Mesendoderm (in vitro differentiated cells): ENCODE measurements at regions not wholly inside any gene's neighbourhood (a gene's known extent, or its start where the extent isn't known, plus 50 kb on each side); places are given as distances from the start of the nearest gene placed in this dataset.
A peak's percentile ranks its signal among the peaks of the same experiment; 100 is the strongest.

Experiments used
- DNase-seq: peaks from one replicate; pipeline ENCODE4 v3.0.0; 2013
- H2AK5ac ChIP-seq: 2 replicates; pipeline ENCODE4 v1.6.1; 2013; ENCODE audit warnings: low read length, inconsistent platforms
- H2BK120ac ChIP-seq: 2 replicates; pipeline ENCODE4 v1.6.1; 2013; ENCODE audit warnings: low read depth, mild to moderate bottlenecking, low read length, moderate library complexity, mixed read lengths
- H2BK15ac ChIP-seq: replicated peaks from 2 replicates; pipeline ENCODE4 v1.6.1; 2013; ENCODE audit warnings: low read depth, mild to moderate bottlenecking, moderate library complexity
- H2BK5ac ChIP-seq: 2 replicates; pipeline ENCODE4 v1.6.1; 2013; ENCODE audit warnings: low read length, inconsistent platforms
- H3K18ac ChIP-seq: 2 replicates; pipeline ENCODE4 v1.6.1; 2013; ENCODE audit warnings: mild to moderate bottlenecking, low read length, mixed read lengths
- H3K23ac ChIP-seq: one replicate; pipeline ENCODE4 v1.6.1; 2013; ENCODE audit warnings: low read length
- H3K27ac ChIP-seq: 2 replicates; pipeline ENCODE4 v1.5.1; 2013; ENCODE audit warnings: low read depth, mild to moderate bottlenecking, inconsistent platforms, low read length, moderate library complexity
- H3K27me3 ChIP-seq: 2 replicates; pipeline ENCODE4 v1.6.1; 2013; ENCODE audit warnings: low read length, control low read depth, mild to moderate bottlenecking, inconsistent platforms; ENCODE audit not compliant: insufficient read depth, poor library complexity
- H3K36me3 ChIP-seq: 2 replicates; pipeline ENCODE4 v1.6.1; 2013; ENCODE audit warnings: low read length, inconsistent platforms; ENCODE audit not compliant: control insufficient read depth, insufficient read depth
- H3K4ac ChIP-seq: one replicate; pipeline ENCODE4 v1.6.1; 2013; ENCODE audit warnings: low read depth, mild to moderate bottlenecking, low read length, moderate library complexity
- H3K4me1 ChIP-seq: 2 replicates; pipeline ENCODE4 v1.6.1; 2013; ENCODE audit warnings: low read depth, low read length, inconsistent platforms; ENCODE audit not compliant: control insufficient read depth
- H3K4me2 ChIP-seq: 2 replicates; pipeline ENCODE4 v1.6.1; 2013; ENCODE audit warnings: low read length
- H3K4me3 ChIP-seq: 2 replicates; pipeline ENCODE4 v1.5.1; 2013; ENCODE audit warnings: mild to moderate bottlenecking, low read length
- H3K56ac ChIP-seq: one replicate; pipeline ENCODE4 v1.6.1; 2013; ENCODE audit warnings: low read length
- H3K79me1 ChIP-seq: 2 replicates; pipeline ENCODE4 v1.6.1; 2013; ENCODE audit warnings: low read length, inconsistent platforms
- H3K79me2 ChIP-seq: 2 replicates; pipeline ENCODE4 v1.6.1; 2013; ENCODE audit warnings: mild to moderate bottlenecking, low read length; ENCODE audit not compliant: control insufficient read depth, insufficient read depth
- H3K9ac ChIP-seq: 2 replicates; pipeline ENCODE4 v1.6.1; 2013; ENCODE audit warnings: low read length, inconsistent platforms
- H4K5ac ChIP-seq: one replicate; pipeline ENCODE4 v1.6.1; 2013; ENCODE audit warnings: low read length
- H4K8ac ChIP-seq: one replicate; pipeline ENCODE4 v1.6.1; 2013; ENCODE audit warnings: low read depth, mild to moderate bottlenecking, control low read depth, low read length, moderate library complexity
- WGBS: extraction: QIAGEN DNeasy Blood & Tissue Kit; methylation state at CpG from one replicate; pipeline ENCODE4 v1.1.7; 2013; ENCODE audit warnings: low lambda C conversion rate, missing lambda C conversion rate; ENCODE audit not compliant: insufficient coverage; ENCODE audit errors: extremely low coverage; 5-methylcytosine and 5-hydroxymethylcytosine counted together

GRCh38 chr1:98467122-98467521 is 194.4 kb upstream of the SNX7 start:
- Histone ChIP-seq H3K9ac (no peak overlapping the region), H2BK120ac (no peak overlapping the region), H3K27ac (no peak overlapping the region), H3K36me3 (no peaks in the 10 kb centered on the region), H4K8ac (no peak overlapping the region), H3K4me2 (no peak overlapping the region), H3K18ac (no peak overlapping the region), H3K23ac (no peak overlapping the region), H3K4ac (no peak overlapping the region), H3K79me1 (no peaks in the 10 kb centered on the region), H3K4me3 (no peak overlapping the region), H3K4me1 (no peaks in the 10 kb centered on the region), H4K5ac (no peak overlapping the region), H2BK5ac (no peak overlapping the region), H2BK15ac (no peak overlapping the region), H2AK5ac (no peak overlapping the region), H3K56ac (no peak overlapping the region), H3K79me2 (no peaks in the 10 kb centered on the region), H3K27me3 (no peaks in the 10 kb centered on the region)
- no peak for DNase-seq

GRCh38 chr1:98461873-98462385 is 199.6 kb upstream of the SNX7 start:
- H3K27me3 ChIP-seq: no peaks in the 10 kb centered on the region
- peaks cover 4% of the 10 kb centered on the region for H3K4me1 ChIP-seq
- no peak overlapping the region for H3K23ac ChIP-seq
- WGBS: no CpG with 5 or more reads among the region's 7 CpGs
- no peaks in the 10 kb centered on the region for H3K79me2 ChIP-seq
- H3K4ac ChIP-seq: no peak overlapping the region
- H3K18ac ChIP-seq: no peak overlapping the region
- H3K4me2 ChIP-seq: no peak overlapping the region
- H3K9ac ChIP-seq: no peak overlapping the region
- no peak overlapping the region for H4K8ac ChIP-seq
- no peak overlapping the region for H3K27ac ChIP-seq
- H4K5ac ChIP-seq: no peak overlapping the region
- H2BK15ac ChIP-seq: no peak overlapping the region
- DNase-seq: no peak
- no peak overlapping the region for H2AK5ac ChIP-seq
- no peak overlapping the region for H2BK5ac ChIP-seq
- no peaks in the 10 kb centered on the region for H3K36me3 ChIP-seq
- H3K4me3 ChIP-seq: no peak overlapping the region
- no peak overlapping the region for H3K56ac ChIP-seq
- no peaks in the 10 kb centered on the region for H3K79me1 ChIP-seq
- no peak overlapping the region for H2BK120ac ChIP-seq

GRCh38 chr1:98460136-98460535 is 201.4 kb upstream of the SNX7 start:
- H3K56ac ChIP-seq: no peak overlapping the region
- H2BK120ac ChIP-seq: no peak overlapping the region
- H3K18ac ChIP-seq: no peak overlapping the region
- H3K36me3 ChIP-seq: no peaks in the 10 kb centered on the region
- peaks cover 4% of the 10 kb centered on the region for H3K4me1 ChIP-seq
- no peaks in the 10 kb centered on the region for H3K79me2 ChIP-seq
- no peaks in the 10 kb centered on the region for H3K27me3 ChIP-seq
- H3K4ac ChIP-seq: no peak overlapping the region
- H3K27ac ChIP-seq: no peak overlapping the region
- no peaks in the 10 kb centered on the region for H3K79me1 ChIP-seq
- no peak overlapping the region for H3K23ac ChIP-seq
- H3K4me3 ChIP-seq: no peak overlapping the region
- no peak overlapping the region for H4K5ac ChIP-seq
- no CpG with 5 or more reads among the region's 1 CpG for WGBS
- no peak overlapping the region for H2BK15ac ChIP-seq
- no peak overlapping the region for H2BK5ac ChIP-seq
- H2AK5ac ChIP-seq: no peak overlapping the region
- H4K8ac ChIP-seq: no peak overlapping the region
- no peak overlapping the region for H3K4me2 ChIP-seq
- H3K9ac ChIP-seq: no peak overlapping the region
- DNase-seq: peak; percentile 8

- Histone ChIP-seq H2BK5ac (no peak overlapping the region), H3K9ac (no peak overlapping the region), H2BK120ac (no peak overlapping the region), H3K27ac (no peak overlapping the region), H3K23ac (no peak overlapping the region), H2BK15ac (no peak overlapping the region), H3K4me1 (peaks cover 4% of the 10 kb centered on the region), H3K4me3 (no peak overlapping the region), H3K4ac (no peak overlapping the region), H3K56ac (no peak overlapping the region), H4K5ac (no peak overlapping the region), H2AK5ac (no peak overlapping the region), H3K27me3 (no peaks in the 10 kb centered on the region), H3K79me1 (no peaks in the 10 kb centered on the region), H4K8ac (no peak overlapping the region), H3K36me3 (no peaks in the 10 kb centered on the region), H3K4me2 (no peak overlapping the region), H3K18ac (no peak overlapping the region), H3K79me2 (no peaks in the 10 kb centered on the region)
- DNase-seq: no peak
- WGBS: no CpG with 5 or more reads among the region's 2 CpGs
These were observed 202.0 kb upstream of the SNX7 start for GRCh38 chr1:98459486-98459870.

- H3K27ac ChIP-seq: no peak overlapping the region
- peak; percentile 71 for DNase-seq
- no peaks in the 10 kb centered on the region for H3K36me3 ChIP-seq
- H3K18ac ChIP-seq: no peak overlapping the region
- no peak overlapping the region for H2BK15ac ChIP-seq
- H3K4me1 ChIP-seq: peaks cover 4% of the 10 kb centered on the region
- H2BK5ac ChIP-seq: no peak overlapping the region
- no peaks in the 10 kb centered on the region for H3K79me1 ChIP-seq
- no peak overlapping the region for H3K4ac ChIP-seq
- H3K27me3 ChIP-seq: no peaks in the 10 kb centered on the region
- WGBS: no CpG with 5 or more reads among the region's 8 CpGs
- no peak overlapping the region for H3K4me2 ChIP-seq
- no peak overlapping the region for H4K8ac ChIP-seq
- no peak overlapping the region for H4K5ac ChIP-seq
- H3K9ac ChIP-seq: no peak overlapping the region
- no peak overlapping the region for H3K56ac ChIP-seq
- H3K4me3 ChIP-seq: no peak overlapping the region
- no peak overlapping the region for H2AK5ac ChIP-seq
- no peak overlapping the region for H2BK120ac ChIP-seq
- no peak overlapping the region for H3K23ac ChIP-seq
- no peaks in the 10 kb centered on the region for H3K79me2 ChIP-seq
These were observed 202.7 kb upstream of the SNX7 start for GRCh38 chr1:98458511-98459485.
